ENCODE measurements at regions not wholly inside any gene's neighbourhood (a gene's known extent, or its start where the extent isn't known, plus 50 kb on each side); places are given as distances from the start of the nearest gene placed in this dataset.

DNA sequence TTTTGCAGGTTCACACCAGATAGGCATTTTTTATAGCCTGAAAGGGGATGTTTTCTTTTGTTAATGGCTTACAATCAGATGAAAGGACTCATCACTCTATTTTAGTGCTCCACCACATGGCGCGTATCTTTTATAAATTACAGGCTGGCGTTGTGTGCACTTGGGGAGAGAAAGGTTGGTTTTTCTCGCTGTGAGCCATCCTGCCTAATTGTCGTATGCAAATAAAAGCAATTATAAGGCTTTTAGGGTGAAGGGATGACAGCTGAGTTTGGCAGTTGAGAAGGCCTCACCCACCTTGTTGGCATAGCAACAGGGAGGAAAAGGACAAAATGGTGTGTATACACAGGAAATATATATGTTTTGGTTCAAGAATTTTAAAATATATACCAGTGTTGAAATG, 268.0 kb downstream of the NR2F2 start:
- TF ChIP-seq, protein P1, sequence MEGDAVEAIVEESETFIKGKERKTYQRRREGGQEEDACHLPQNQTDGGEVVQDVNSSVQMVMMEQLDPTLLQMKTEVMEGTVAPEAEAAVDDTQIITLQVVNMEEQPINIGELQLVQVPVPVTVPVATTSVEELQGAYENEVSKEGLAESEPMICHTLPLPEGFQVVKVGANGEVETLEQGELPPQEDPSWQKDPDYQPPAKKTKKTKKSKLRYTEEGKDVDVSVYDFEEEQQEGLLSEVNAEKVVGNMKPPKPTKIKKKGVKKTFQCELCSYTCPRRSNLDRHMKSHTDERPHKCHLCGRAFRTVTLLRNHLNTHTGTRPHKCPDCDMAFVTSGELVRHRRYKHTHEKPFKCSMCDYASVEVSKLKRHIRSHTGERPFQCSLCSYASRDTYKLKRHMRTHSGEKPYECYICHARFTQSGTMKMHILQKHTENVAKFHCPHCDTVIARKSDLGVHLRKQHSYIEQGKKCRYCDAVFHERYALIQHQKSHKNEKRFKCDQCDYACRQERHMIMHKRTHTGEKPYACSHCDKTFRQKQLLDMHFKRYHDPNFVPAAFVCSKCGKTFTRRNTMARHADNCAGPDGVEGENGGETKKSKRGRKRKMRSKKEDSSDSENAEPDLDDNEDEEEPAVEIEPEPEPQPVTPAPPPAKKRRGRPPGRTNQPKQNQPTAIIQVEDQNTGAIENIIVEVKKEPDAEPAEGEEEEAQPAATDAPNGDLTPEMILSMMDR (optimal IDR thresholded peaks at IDR 0.05 in 1 of 3, IDR thresholded peaks at IDR 0.05 in 1 of 3, conservative IDR thresholded peaks at IDR 0.05 in 1 of 3; ENCODE audit: extremely low read depth in 1 of 3, insufficient read depth in 2 of 3, low read length in 3 of 3): no peak
- TF ChIP-seq EZH2 (IDR thresholded peaks at IDR 0.05; ENCODE audit: low read length): no peak
